Natural killer cell (primary cell): ENCODE measurements at regions not wholly inside any gene's neighbourhood (a gene's known extent, or its start where the extent isn't known, plus 50 kb on each side); places are given as distances from the start of the nearest gene placed in this dataset.

Experiments
- ATAC-seq, 3 donors: fragments of 150-1000 bp in 2 of 3; fragments of 200-7000 bp in 1 of 3; cut with Tn5 transposase; 1 replicate in 1 of 3; 2 replicates in 2 of 3; pipeline ENCODE4 v1.10.0; 2021; ENCODE audit warnings: mild to moderate bottlenecking in 2 of 3, moderate library complexity in 2 of 3
- DNase-seq, 2 donors: peaks; one replicate each; pipeline versions ENCODE4 v3.0.0 to v3.0.0-alpha.2; 2013 to 2021; ENCODE audit warnings: mixed read lengths in 1 of 2
- H3K27ac ChIP-seq: one replicate; pipeline ENCODE4 v1.5.1; 2013; ENCODE audit warnings: mild to moderate bottlenecking, low read length
- H3K27me3 ChIP-seq: one replicate; pipeline ENCODE4 v1.6.1; 2013; ENCODE audit warnings: low read length; ENCODE audit not compliant: control insufficient read depth, insufficient read depth
- H3K36me3 ChIP-seq: one replicate; pipeline ENCODE4 v1.6.1; 2013; ENCODE audit warnings: low read length; ENCODE audit not compliant: control insufficient read depth, insufficient read depth
- H3K4me1 ChIP-seq: one replicate; pipeline ENCODE4 v1.6.1; 2013; ENCODE audit warnings: low read length; ENCODE audit not compliant: control insufficient read depth, insufficient read depth
- H3K4me3 ChIP-seq: one replicate; pipeline ENCODE4 v1.5.1; 2013; ENCODE audit warnings: low read length
- H3K9me3 ChIP-seq: one replicate; pipeline ENCODE4 v1.6.1; 2013; ENCODE audit warnings: low read length; ENCODE audit not compliant: control insufficient read depth, insufficient read depth
- H3K27ac Mint-ChIP-seq, 2 donors: one replicate each; pipeline ENCODE4 v1.8.0; 2022; ENCODE audit warnings: mild to moderate bottlenecking in 2 of 2, mixed read lengths in 2 of 2, moderate library complexity in 1 of 2
- H3K27me3 Mint-ChIP-seq, 2 donors: one replicate each; pipeline ENCODE4 v1.8.0; 2022; ENCODE audit warnings: low read depth in 2 of 2, mixed read lengths in 2 of 2
- H3K36me3 Mint-ChIP-seq: one replicate; pipeline ENCODE4 v1.8.0; 2022; ENCODE audit warnings: mixed read lengths
- H3K4me1 Mint-ChIP-seq, 2 donors: one replicate each; pipeline ENCODE4 v1.8.0; 2022; ENCODE audit warnings: mixed read lengths in 2 of 2
- H3K4me3 Mint-ChIP-seq: one replicate; pipeline ENCODE4 v1.8.0; 2022; ENCODE audit warnings: mild to moderate bottlenecking, moderate library complexity, mixed read lengths
- H3K9me3 Mint-ChIP-seq, 2 donors: one replicate each; pipeline ENCODE4 v1.8.0; 2022; ENCODE audit warnings: mixed read lengths in 2 of 2
- WGBS: methylation state at CpG from one replicate; pipeline ENCODE4 v1.1.7; 2013; ENCODE audit warnings: missing lambda C conversion rate; ENCODE audit not compliant: insufficient coverage; 5-methylcytosine and 5-hydroxymethylcytosine counted together
- intact Hi-C: fragments of 100-400 bp; cut with micrococcal nuclease; formaldehyde crosslinking; loops from one replicate; pipeline ENCODE4 v1.14.2; 2022
- TF ChIP-seq, protein P1 (sequence below): fragments of 200-600 bp; IDR thresholded peaks from one replicate; pipeline ENCODE4 v1.8.0; 2022; ENCODE audit warnings: antibody characterized with exemption

DNA sequence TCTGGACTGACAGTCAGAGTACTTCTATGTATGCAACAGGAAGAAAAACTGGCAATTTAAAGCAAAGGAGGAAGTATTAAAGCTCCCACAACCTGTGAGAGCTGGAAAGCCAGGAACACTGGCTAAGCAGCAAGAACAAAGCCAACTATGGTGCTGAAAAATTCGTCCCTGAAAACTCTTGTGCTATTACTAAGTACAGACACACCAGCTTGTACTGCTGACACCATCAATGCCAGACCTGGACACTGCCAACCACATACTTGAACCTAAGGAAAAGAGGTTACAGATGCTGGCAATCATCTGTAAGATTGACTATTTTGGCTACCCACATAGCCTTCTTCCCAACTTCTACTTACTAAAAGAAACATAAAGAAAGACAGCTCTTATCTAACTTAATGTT is 1110.6 kb downstream of the SORCS3 start:
- no peaks in the 10 kb centered on the region for H3K4me1 Mint-ChIP-seq
- intact Hi-C loops, result no loop called here
- Histone ChIP-seq H3K27ac (no peak overlapping the region), H3K27me3 (no peaks in the 10 kb centered on the region), H3K4me3 (no peak overlapping the region), H3K4me1 (no peaks in the 10 kb centered on the region), H3K9me3 (no peaks in the 10 kb centered on the region), H3K36me3 (no peaks in the 10 kb centered on the region)
- H3K27me3 Mint-ChIP-seq, result no peaks in the 10 kb centered on the region
- no peak overlapping the region for H3K4me3 Mint-ChIP-seq
- 33% methylated on average over 1 of the region's 1 CpG for WGBS
- ATAC-seq (no peak), DNase-seq (no peak)
- no peaks in the 10 kb centered on the region for H3K36me3 Mint-ChIP-seq
- TF ChIP-seq, protein P1, sequence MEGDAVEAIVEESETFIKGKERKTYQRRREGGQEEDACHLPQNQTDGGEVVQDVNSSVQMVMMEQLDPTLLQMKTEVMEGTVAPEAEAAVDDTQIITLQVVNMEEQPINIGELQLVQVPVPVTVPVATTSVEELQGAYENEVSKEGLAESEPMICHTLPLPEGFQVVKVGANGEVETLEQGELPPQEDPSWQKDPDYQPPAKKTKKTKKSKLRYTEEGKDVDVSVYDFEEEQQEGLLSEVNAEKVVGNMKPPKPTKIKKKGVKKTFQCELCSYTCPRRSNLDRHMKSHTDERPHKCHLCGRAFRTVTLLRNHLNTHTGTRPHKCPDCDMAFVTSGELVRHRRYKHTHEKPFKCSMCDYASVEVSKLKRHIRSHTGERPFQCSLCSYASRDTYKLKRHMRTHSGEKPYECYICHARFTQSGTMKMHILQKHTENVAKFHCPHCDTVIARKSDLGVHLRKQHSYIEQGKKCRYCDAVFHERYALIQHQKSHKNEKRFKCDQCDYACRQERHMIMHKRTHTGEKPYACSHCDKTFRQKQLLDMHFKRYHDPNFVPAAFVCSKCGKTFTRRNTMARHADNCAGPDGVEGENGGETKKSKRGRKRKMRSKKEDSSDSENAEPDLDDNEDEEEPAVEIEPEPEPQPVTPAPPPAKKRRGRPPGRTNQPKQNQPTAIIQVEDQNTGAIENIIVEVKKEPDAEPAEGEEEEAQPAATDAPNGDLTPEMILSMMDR, result no peak
- no peak overlapping the region for H3K27ac Mint-ChIP-seq
- peaks cover 4 to 12% of the 10 kb centered on the region in 2 donors for H3K9me3 Mint-ChIP-seq

DNA sequence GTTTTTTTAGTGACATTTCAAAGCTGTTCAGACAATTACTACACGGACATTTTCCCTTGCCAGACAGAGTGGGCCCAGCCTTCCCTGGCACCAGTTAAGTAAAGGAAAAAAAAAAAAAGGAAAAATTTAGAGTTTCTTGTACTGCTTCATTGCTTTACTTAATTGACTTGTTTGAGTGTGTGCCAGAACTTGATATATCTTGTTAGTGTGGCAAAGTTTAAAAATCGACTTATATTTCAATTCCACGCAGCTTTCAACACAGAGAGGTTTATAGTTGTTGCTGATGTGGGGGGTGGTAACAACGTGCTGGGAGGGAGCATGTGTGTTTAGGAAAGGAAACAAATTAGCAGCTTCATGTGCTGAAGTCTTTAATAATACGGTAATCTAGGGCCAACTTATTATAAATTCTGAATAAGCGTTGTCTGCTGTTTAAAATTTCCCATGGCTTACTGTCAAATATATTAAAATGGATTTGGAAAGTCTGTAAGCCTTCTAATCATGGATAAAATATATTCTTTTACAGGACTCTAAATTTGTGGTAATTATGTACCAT is 1104.6 kb downstream of the SORCS3 start:
- Mint-ChIP-seq H3K27ac (no peak overlapping the region), H3K4me1 (no peaks in the 10 kb centered on the region), H3K9me3 (peaks cover 6 to 15% of the 10 kb centered on the region in 2 donors), H3K27me3 (no peaks in the 10 kb centered on the region), H3K36me3 (no peaks in the 10 kb centered on the region), H3K4me3 (no peak overlapping the region)
- Histone ChIP-seq H3K9me3 (peaks cover 3% of the 10 kb centered on the region), H3K36me3 (no peaks in the 10 kb centered on the region), H3K27me3 (no peaks in the 10 kb centered on the region), H3K4me1 (no peaks in the 10 kb centered on the region), H3K4me3 (no peak overlapping the region), H3K27ac (no peak overlapping the region)
- ATAC-seq (no peak), DNase-seq (no peak)
- TF ChIP-seq, protein P1, result no peak
- intact Hi-C loops, result loop anchor here (2.0 kb wide), 1 partner anchor 47 kb away; no protein-coding TSS in a partner anchor
- 80% methylated on average over 5 of the region's 6 CpGs for WGBS

DNA sequence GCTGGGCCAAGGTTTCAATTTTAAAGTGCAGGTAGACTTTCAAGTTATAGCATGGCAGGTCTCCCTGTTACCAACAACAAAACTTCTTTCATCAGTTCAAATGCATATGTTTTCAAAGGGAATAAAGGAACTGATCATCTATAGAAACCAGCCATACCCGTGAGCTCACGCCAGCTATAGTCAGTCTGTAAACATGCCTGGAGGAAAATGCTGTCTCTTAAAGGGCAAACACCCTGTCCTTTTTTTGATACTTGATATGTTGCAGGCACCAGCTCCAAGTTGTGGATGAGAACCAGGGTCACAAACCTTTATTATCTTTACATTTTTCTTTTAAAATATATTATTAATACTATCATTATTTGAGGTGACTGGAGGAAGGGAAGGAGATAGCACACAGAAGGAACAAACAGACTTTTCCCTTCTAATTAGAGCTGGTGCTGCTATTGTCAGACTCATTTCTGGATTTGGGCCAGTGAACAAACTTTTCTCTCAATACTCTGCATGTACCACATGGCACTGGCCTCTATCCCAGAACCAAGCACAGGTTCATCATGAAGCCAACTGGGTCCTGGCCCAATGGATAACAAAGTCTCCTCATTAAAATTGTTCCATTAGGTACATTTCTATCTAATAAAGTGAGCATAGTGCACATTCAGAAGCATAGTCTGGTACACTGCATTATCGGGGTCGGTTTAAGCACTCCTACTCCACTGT is 1102.4 kb downstream of the SORCS3 start:
- no peak overlapping the region for H3K27ac Mint-ChIP-seq
- H3K36me3 Mint-ChIP-seq, result no peaks in the 10 kb centered on the region
- ATAC-seq, result no peak
- H3K9me3 Mint-ChIP-seq, result peaks cover 6 to 9% of the 10 kb centered on the region in 2 donors
- Histone ChIP-seq H3K9me3 (peaks cover 3% of the 10 kb centered on the region), H3K36me3 (no peaks in the 10 kb centered on the region), H3K4me1 (no peaks in the 10 kb centered on the region), H3K27ac (no peak overlapping the region), H3K27me3 (no peaks in the 10 kb centered on the region), H3K4me3 (no peak overlapping the region)
- DNase-seq, result no peak
- H3K27me3 Mint-ChIP-seq, result no peaks in the 10 kb centered on the region
- H3K4me3 Mint-ChIP-seq, result no peak overlapping the region
- H3K4me1 Mint-ChIP-seq, result no peaks in the 10 kb centered on the region
- TF ChIP-seq, protein P1, result no peak
- intact Hi-C loops, result no loop called here
- 93% methylated on average over 2 of the region's 4 CpGs for WGBS

DNA sequence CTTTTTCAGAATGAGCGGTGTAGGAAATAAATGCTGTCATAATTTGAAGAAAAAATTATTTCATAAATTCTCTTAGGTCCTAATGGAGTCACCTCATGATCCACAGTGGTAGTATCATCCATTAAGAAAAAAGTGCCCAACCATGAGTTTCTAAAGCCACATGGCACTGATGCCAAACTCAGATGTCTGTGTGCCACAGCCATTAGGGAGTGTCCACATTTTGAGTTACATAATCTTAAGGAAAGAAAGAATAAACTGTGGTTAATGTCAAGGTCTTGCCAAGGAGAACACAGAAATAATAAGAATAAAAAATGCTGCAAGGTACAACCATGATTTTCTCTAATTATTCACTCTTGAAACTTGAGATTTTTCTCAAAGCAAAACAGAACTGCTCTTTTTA is 1101.8 kb downstream of the SORCS3 start:
- ATAC-seq (no peak), DNase-seq (no peak)
- no peaks in the 10 kb centered on the region for H3K27me3 Mint-ChIP-seq
- H3K4me3 ChIP-seq, result no peak overlapping the region
- TF ChIP-seq, protein P1, result no peak
- peaks cover 4 to 7% of the 10 kb centered on the region in 2 donors for H3K9me3 Mint-ChIP-seq
- no CpG with 5 or more reads among the region's 1 CpG for WGBS
- H3K4me1 Mint-ChIP-seq, result no peaks in the 10 kb centered on the region
- H3K4me1 ChIP-seq, result no peaks in the 10 kb centered on the region
- no peak overlapping the region for H3K27ac ChIP-seq
- no peaks in the 10 kb centered on the region for H3K36me3 ChIP-seq
- peaks cover 3% of the 10 kb centered on the region for H3K9me3 ChIP-seq
- intact Hi-C loops, result no loop called here
- H3K4me3 Mint-ChIP-seq, result no peak overlapping the region
- H3K27ac Mint-ChIP-seq, result no peak overlapping the region
- no peaks in the 10 kb centered on the region for H3K27me3 ChIP-seq
- H3K36me3 Mint-ChIP-seq, result no peaks in the 10 kb centered on the region
